D721Med (cell line): ENCODE measurements at regions not wholly inside any gene's neighbourhood (a gene's known extent, or its start where the extent isn't known, plus 50 kb on each side); places are given as distances from the start of the nearest gene placed in this dataset.

ENCODE experiments used
- DNase-seq: peaks from one replicate; pipeline ENCODE4 v3.0.0; 2011; ENCODE audit warnings: low spot score; ENCODE audit not compliant: insufficient read length
- FAIRE-seq: peaks from 2 replicates; lab custom pipeline; 2011; peaks lifted over from hg19 to GRCh38; lab: Jason Lieb, UNC
- CTCF ChIP-seq: IDR thresholded peaks from 2 replicates; pipeline ENCODE4 v1.5.1; 2012; ENCODE audit warnings: mild to moderate bottlenecking, control low read depth; ENCODE audit not compliant: insufficient read depth; ENCODE audit errors: missing control alignments

- FAIRE-seq (no peak), DNase-seq (no peak)
- TF ChIP-seq CTCF = no peak
Measured at GRCh38 chr10:8978100-8978499, 923.6 kb downstream of the GATA3 start.

DNA sequence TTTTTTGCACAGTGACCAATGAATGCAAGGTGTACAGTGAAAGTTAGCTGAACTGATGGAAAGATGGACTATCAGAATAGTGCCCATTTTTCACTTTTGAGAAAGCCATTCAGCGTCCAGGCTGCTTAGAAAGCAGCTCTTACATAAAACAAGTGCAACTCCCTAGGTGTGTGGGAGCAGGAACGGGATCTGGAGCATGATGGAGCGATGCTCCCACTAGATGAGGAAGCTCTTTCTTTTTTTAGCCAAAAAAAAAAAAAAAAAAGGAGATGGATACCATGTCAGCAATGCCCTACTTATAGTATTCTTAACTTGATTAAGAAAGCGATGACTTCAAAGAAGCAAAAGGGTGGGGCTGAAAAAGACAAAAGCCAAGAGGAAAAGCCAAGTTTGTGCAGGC, 925.5 kb downstream of the GATA3 start:
- TF ChIP-seq CTCF = no peak
- FAIRE-seq = no peak
- no peak for DNase-seq

- DNase-seq = no peak
- FAIRE-seq = no peak
- TF ChIP-seq CTCF = no peak
Measured at GRCh38 chr10:8981277-8981676, 926.8 kb downstream of the GATA3 start.

DNA sequence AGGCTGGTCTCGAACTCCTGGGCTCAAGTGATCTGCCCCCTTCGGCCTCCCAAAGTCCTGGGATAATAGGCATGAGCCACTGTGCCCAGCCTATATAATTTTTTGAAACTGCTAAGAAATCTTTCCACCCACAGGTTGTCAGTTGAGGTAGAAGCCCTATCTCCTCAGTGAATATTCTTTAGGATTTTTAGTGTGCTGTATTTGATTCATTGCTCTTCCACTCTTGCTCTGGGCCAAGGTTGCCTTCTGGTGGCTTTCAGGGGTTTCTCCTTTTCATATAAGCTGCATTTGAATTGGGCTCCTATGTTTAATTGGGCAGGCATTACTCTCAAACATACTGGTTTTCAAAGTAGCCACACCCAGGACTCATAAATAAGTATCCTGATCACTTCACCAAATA, 931.2 kb downstream of the GATA3 start:
- TF ChIP-seq CTCF = no peak
- FAIRE-seq (no peak), DNase-seq (no peak)

DNA sequence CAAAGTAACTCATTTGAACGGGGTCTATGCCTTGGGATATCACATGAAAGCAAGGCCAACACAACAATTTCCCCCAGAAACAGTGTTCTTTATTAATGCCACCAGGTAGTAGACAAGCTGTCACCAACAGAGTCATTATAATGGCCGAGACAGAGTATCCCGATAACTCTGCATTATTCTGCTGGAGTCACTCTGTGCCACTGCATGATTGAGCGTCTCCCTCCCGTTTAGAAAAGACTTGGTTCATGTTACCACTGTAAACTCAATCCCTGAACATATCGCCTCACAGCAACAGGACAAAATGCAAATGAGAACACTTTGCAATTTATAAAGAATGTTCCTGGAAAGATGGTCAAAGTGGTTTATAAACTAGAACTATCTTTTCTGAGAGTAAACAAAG, 932.5 kb downstream of the GATA3 start:
- FAIRE-seq = no peak
- no peak for TF ChIP-seq CTCF
- DNase-seq = no peak

GRCh38 chr10:8987712-8988111, 933.2 kb downstream of the GATA3 start:
- DNase-seq (no peak), FAIRE-seq (no peak)
- TF ChIP-seq CTCF = no peak

DNA sequence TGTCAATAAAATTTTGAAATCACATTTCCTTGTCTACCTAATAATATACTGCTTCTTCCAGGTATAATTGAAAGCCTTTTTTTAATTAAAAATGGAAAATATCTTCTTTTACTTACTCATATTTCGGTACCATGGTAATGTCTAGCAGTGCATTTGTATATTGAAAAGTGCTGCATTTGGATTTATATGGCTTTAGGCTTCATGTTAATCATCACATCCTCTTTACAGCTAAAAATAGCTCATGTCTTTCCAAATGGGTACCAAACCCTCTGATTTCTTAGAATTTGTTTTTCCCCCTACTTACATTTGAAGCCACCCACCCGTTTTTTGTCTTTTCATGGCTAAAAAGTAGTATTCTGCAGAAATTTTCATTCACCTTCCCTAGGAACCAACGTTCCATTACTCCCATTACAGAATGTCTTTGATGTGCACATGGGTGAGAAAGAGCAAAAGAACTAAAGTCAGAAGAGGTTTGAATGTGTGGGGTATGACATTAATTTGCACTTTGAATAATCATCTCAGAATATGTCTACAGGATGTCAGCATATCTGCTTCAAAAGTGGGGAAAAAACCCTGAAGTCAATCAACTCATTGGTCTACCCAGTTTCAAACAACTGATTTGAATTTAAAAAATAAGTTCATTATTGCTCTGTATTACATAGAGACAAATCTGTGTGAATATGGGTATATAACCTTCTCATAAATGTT, 935.9 kb downstream of the GATA3 start:
- DNase-seq (no peak), FAIRE-seq (no peak)
- no peak for TF ChIP-seq CTCF
